Esophagus mucosa (tissue), 1 donor: ENCODE measurements at regions not wholly inside any gene's neighbourhood (a gene's known extent, or its start where the extent isn't known, plus 50 kb on each side); places are given as distances from the start of the nearest gene placed in this dataset.
"Not testable (repeated sequence)": the region's sequence is repeated elsewhere in the genome, so short reads cannot be mapped to it uniquely, and the experiment has no call there.

Experiments
- ATAC-seq: fragments of 200-7000 bp; cut with Tn5 transposase; one replicate; pipeline ENCODE4 v1.9.1; 2020
- donor health status: DM: yes; HTN: yes; CAD: no.

GRCh38 chr11:29482510-29482909 is 534.3 kb downstream of the KCNA4 start:
- no peak for ATAC-seq

GRCh38 chr11:29481738-29482137 is 535.1 kb downstream of the KCNA4 start:
- ATAC-seq = no peak

- no peak for ATAC-seq
Measured at GRCh38 chr11:29480981-29481380, 535.8 kb downstream of the KCNA4 start.

- ATAC-seq = no peak
Measured at GRCh38 chr11:29458252-29458651, 558.6 kb downstream of the KCNA4 start.

- ATAC-seq = no peak
Measured at GRCh38 chr11:29452146-29452545, 564.7 kb downstream of the KCNA4 start.

- ATAC-seq = no peak
Measured at GRCh38 chr11:29449281-29450074, 567.4 kb downstream of the KCNA4 start.

- no peak for ATAC-seq
Measured at GRCh38 chr11:29448246-29448877, 568.5 kb downstream of the KCNA4 start.

- ATAC-seq = no peak
Measured at GRCh38 chr11:29447821-29448220, 569.0 kb downstream of the KCNA4 start.

- no peak for ATAC-seq
Measured at GRCh38 chr11:29446132-29446531, 570.7 kb downstream of the KCNA4 start.

GRCh38 chr11:29445191-29445590 is 571.6 kb downstream of the KCNA4 start:
- not testable (repeated sequence) for ATAC-seq

GRCh38 chr11:29438815-29439214 is 578.0 kb downstream of the KCNA4 start:
- no peak for ATAC-seq

GRCh38 chr11:29435421-29435820 is 581.4 kb downstream of the KCNA4 start:
- no peak for ATAC-seq

- ATAC-seq = no peak
Measured at GRCh38 chr11:29432719-29433325, 584.0 kb downstream of the KCNA4 start.

GRCh38 chr11:29405305-29405704 is 611.5 kb downstream of the KCNA4 start:
- ATAC-seq = no peak

- no peak for ATAC-seq
Measured at GRCh38 chr11:29395555-29396072, 621.2 kb downstream of the KCNA4 start.

GRCh38 chr11:29389793-29390192 is 627.0 kb downstream of the KCNA4 start:
- ATAC-seq = no peak

GRCh38 chr11:29373725-29374124 is 643.1 kb downstream of the KCNA4 start:
- no peak for ATAC-seq

GRCh38 chr11:29368126-29368525 is 648.7 kb downstream of the KCNA4 start:
- ATAC-seq = no peak

- no peak for ATAC-seq
Measured at GRCh38 chr11:29364006-29364405, 652.8 kb downstream of the KCNA4 start.

GRCh38 chr11:29361369-29361768 is 655.5 kb downstream of the KCNA4 start:
- no peak for ATAC-seq

- no peak for ATAC-seq
Measured at GRCh38 chr11:29353833-29354232, 663.0 kb downstream of the KCNA4 start.

- ATAC-seq = no peak
Measured at GRCh38 chr11:29352273-29352795, 664.5 kb downstream of the KCNA4 start.

- ATAC-seq = no peak
Measured at GRCh38 chr11:29351301-29351873, 665.4 kb downstream of the KCNA4 start.
